Hepatocyte (in vitro differentiated cells): ENCODE measurements at regions not wholly inside any gene's neighbourhood (a gene's known extent, or its start where the extent isn't known, plus 50 kb on each side); places are given as distances from the start of the nearest gene placed in this dataset.

ENCODE experiments used
- DNase-seq: peaks from one replicate; pipeline ENCODE4 v3.0.0-alpha.2; 2016; ENCODE audit warnings: low spot score
- H2AFZ ChIP-seq: fragments of 200-600 bp; sonication (generic); 2 replicates; pipeline ENCODE4 v1.6.0; 2016; ENCODE audit warnings: antibody characterized with exemption, mild to moderate bottlenecking
- H3K27ac ChIP-seq: fragments of 200-600 bp; sonication (generic); 2 replicates; pipeline ENCODE4 v1.5.1; 2016; ENCODE audit warnings: mild to moderate bottlenecking
- H3K27me3 ChIP-seq: fragments of 200-600 bp; sonication (generic); 2 replicates; pipeline ENCODE4 v1.6.1; 2016
- H3K36me3 ChIP-seq: fragments of 200-600 bp; sonication (generic); replicated peaks from 2 replicates; pipeline ENCODE4 v1.5.1; 2016; ENCODE audit warnings: low read depth; ENCODE audit not compliant: insufficient read depth
- H3K4me1 ChIP-seq: fragments of 200-600 bp; sonication (generic); 2 replicates; pipeline ENCODE4 v1.5.1; 2016; ENCODE audit warnings: mild to moderate bottlenecking, moderate library complexity; ENCODE audit not compliant: insufficient read depth
- H3K4me2 ChIP-seq: fragments of 200-600 bp; sonication (generic); 2 replicates; pipeline ENCODE4 v1.6.0; 2016
- H3K4me3 ChIP-seq: fragments of 200-600 bp; sonication (generic); 2 replicates; pipeline ENCODE4 v1.5.1; 2016; ENCODE audit warnings: mild to moderate bottlenecking
- H3K79me2 ChIP-seq: fragments of 200-600 bp; sonication (generic); 2 replicates; pipeline ENCODE4 v1.6.0; 2017; ENCODE audit warnings: mild to moderate bottlenecking
- H3K9me2 ChIP-seq: fragments of 200-600 bp; sonication (generic); replicated peaks from 2 replicates; pipeline ENCODE4 v1.6.0; 2017; ENCODE audit warnings: mild to moderate bottlenecking; ENCODE audit not compliant: insufficient read depth
- H3K9me3 ChIP-seq: fragments of 200-600 bp; sonication (generic); 2 replicates; pipeline ENCODE4 v1.5.1; 2016; ENCODE audit warnings: low read depth, mild to moderate bottlenecking
- H4K20me1 ChIP-seq: fragments of 200-600 bp; sonication (generic); 2 replicates; pipeline ENCODE4 v1.6.0; 2016; ENCODE audit warnings: mild to moderate bottlenecking; ENCODE audit not compliant: insufficient read depth, poor library complexity, severe bottlenecking
- CTCF ChIP-seq: fragments of 200-600 bp; sonication (generic); IDR thresholded peaks from 2 replicates; pipeline ENCODE4 v1.5.1; 2016; ENCODE audit warnings: antibody characterized with exemption, mild to moderate bottlenecking; ENCODE audit not compliant: poor library complexity
- EZH2 ChIP-seq: fragments of 200-600 bp; sonication (generic); IDR thresholded peaks from 2 replicates; pipeline ENCODE4 v1.6.1; 2016; ENCODE audit warnings: antibody characterized with exemption, mild to moderate bottlenecking, borderline replicate concordance
- EZH2phosphoT487 ChIP-seq: fragments of 200-600 bp; sonication (generic); IDR thresholded peaks from one replicate; pipeline ENCODE4 v1.6.1; 2018; ENCODE audit warnings: antibody characterized with exemption, mild to moderate bottlenecking, low read depth, moderate library complexity; ENCODE audit not compliant: unreplicated experiment, severe bottlenecking
- WGBS: methylation state at CpG from one replicate; pipeline ENCODE4 v1.1.6; 2016; ENCODE audit warnings: low lambda C conversion rate; ENCODE audit errors: missing lambda C conversion rate; 5-methylcytosine and 5-hydroxymethylcytosine counted together

GRCh38 chr1:108028841-108029388 lies 63.9 kb upstream of the VAV3 start:
- TF ChIP-seq EZH2: no peak
- TF ChIP-seq EZH2phosphoT487: no peak
- TF ChIP-seq CTCF: no peak
- H3K27ac ChIP-seq: no peak overlapping the region
- peaks cover 34% of the 10 kb centered on the region for H3K27me3 ChIP-seq
- H3K4me3 ChIP-seq: no peak overlapping the region
- H3K9me2 ChIP-seq: no peaks in the 10 kb centered on the region
- no peaks in the 10 kb centered on the region for H3K4me1 ChIP-seq
- H3K36me3 ChIP-seq: no peaks in the 10 kb centered on the region
- no peak overlapping the region for H3K4me2 ChIP-seq
- H3K9me3 ChIP-seq: no peaks in the 10 kb centered on the region
- H2AFZ ChIP-seq: no peak overlapping the region
- WGBS: 81% methylated on average over 1 of the region's 1 CpG
- H4K20me1 ChIP-seq: no peaks in the 10 kb centered on the region
- H3K79me2 ChIP-seq: no peaks in the 10 kb centered on the region
- no peak for DNase-seq

GRCh38 chr1:108027389-108027788 lies 62.4 kb upstream of the VAV3 start:
- no peak overlapping the region for H3K4me3 ChIP-seq
- DNase-seq: no peak
- no peaks in the 10 kb centered on the region for H3K79me2 ChIP-seq
- WGBS: 71% methylated on average over 1 of the region's 1 CpG
- TF ChIP-seq EZH2phosphoT487 (no peak), CTCF (no peak), EZH2 (no peak)
- H3K9me2 ChIP-seq: no peaks in the 10 kb centered on the region
- H3K4me1 ChIP-seq: no peaks in the 10 kb centered on the region
- H3K9me3 ChIP-seq: no peaks in the 10 kb centered on the region
- no peaks in the 10 kb centered on the region for H3K36me3 ChIP-seq
- no peaks in the 10 kb centered on the region for H4K20me1 ChIP-seq
- no peak overlapping the region for H2AFZ ChIP-seq
- H3K27ac ChIP-seq: no peak overlapping the region
- no peak overlapping the region for H3K4me2 ChIP-seq
- H3K27me3 ChIP-seq: peaks cover 26% of the 10 kb centered on the region

GRCh38 chr1:108017698-108018097 lies 52.7 kb upstream of the VAV3 start:
- Histone ChIP-seq H4K20me1 (no peaks in the 10 kb centered on the region), H3K36me3 (no peaks in the 10 kb centered on the region), H3K79me2 (no peaks in the 10 kb centered on the region), H2AFZ (no peak overlapping the region), H3K4me3 (no peak overlapping the region), H3K4me2 (no peak overlapping the region), H3K4me1 (no peaks in the 10 kb centered on the region), H3K27ac (no peak overlapping the region), H3K9me3 (no peaks in the 10 kb centered on the region), H3K27me3 (no peaks in the 10 kb centered on the region), H3K9me2 (no peaks in the 10 kb centered on the region)
- WGBS: 71% methylated on average over 1 of the region's 1 CpG
- no peak for TF ChIP-seq EZH2phosphoT487
- TF ChIP-seq CTCF: no peak
- TF ChIP-seq EZH2: no peak
- no peak for DNase-seq
